H9 (cell line): ENCODE measurements at regions not wholly inside any gene's neighbourhood (a gene's known extent, or its start where the extent isn't known, plus 50 kb on each side); places are given as distances from the start of the nearest gene placed in this dataset.
"Not testable (repeated sequence)": the region's sequence is repeated elsewhere in the genome, so short reads cannot be mapped to it uniquely, and the experiment has no call there.

ENCODE experiments used
- DNase-seq: peaks from one replicate; pipeline ENCODE4 v3.0.0-alpha.2; 2017
- H2AFZ ChIP-seq: one replicate; pipeline ENCODE4 v1.6.1; 2013; ENCODE audit warnings: mild to moderate bottlenecking, low read length, control low read depth, moderate library complexity
- H2AK5ac ChIP-seq: 2 replicates; pipeline ENCODE4 v1.6.1; 2013; ENCODE audit warnings: low read length, control low read depth, mixed read lengths; ENCODE audit not compliant: insufficient read length
- H2BK120ac ChIP-seq: one replicate; pipeline ENCODE4 v1.6.1; 2013; ENCODE audit warnings: low read depth, mild to moderate bottlenecking, low read length, control low read depth, inconsistent platforms; ENCODE audit not compliant: poor library complexity, severe bottlenecking
- H2BK12ac ChIP-seq: 2 replicates; pipeline ENCODE4 v1.6.1; 2013; ENCODE audit warnings: low read length, control low read depth, mixed read lengths, low read depth; ENCODE audit not compliant: insufficient read length
- H2BK15ac ChIP-seq: 2 replicates; pipeline ENCODE4 v1.6.1; 2013; ENCODE audit warnings: low read depth, low read length, control low read depth
- H2BK20ac ChIP-seq: one replicate; pipeline ENCODE4 v1.6.1; 2013; ENCODE audit warnings: low read depth, mild to moderate bottlenecking, low read length, control low read depth, inconsistent platforms; ENCODE audit not compliant: poor library complexity, severe bottlenecking
- H2BK5ac ChIP-seq: 2 replicates; pipeline ENCODE4 v1.6.1; 2013; ENCODE audit warnings: low read length, control low read depth, mixed read lengths; ENCODE audit not compliant: insufficient read length
- H3K14ac ChIP-seq: 2 replicates; pipeline ENCODE4 v1.6.1; 2013; ENCODE audit warnings: low read length, control low read depth; ENCODE audit not compliant: insufficient read depth
- H3K18ac ChIP-seq: 2 replicates; pipeline ENCODE4 v1.6.1; 2013; ENCODE audit warnings: low read depth, mild to moderate bottlenecking, mixed read lengths, low read length, control low read depth; ENCODE audit not compliant: insufficient read length
- H3K23ac ChIP-seq: 2 replicates; pipeline ENCODE4 v1.6.1; 2013; ENCODE audit warnings: low read length, control low read depth, mixed read lengths, low read depth; ENCODE audit not compliant: insufficient read length
- H3K23me2 ChIP-seq: 2 replicates; pipeline ENCODE4 v1.6.1; 2013; ENCODE audit warnings: low read depth, mild to moderate bottlenecking, mixed read lengths, low read length, control low read depth; ENCODE audit not compliant: insufficient read length, poor library complexity, severe bottlenecking
- H3K27ac ChIP-seq: 2 replicates; pipeline ENCODE4 v1.5.1; 2013; ENCODE audit warnings: low read length, control low read depth, mixed read lengths, low read depth; ENCODE audit not compliant: insufficient read length
- H3K27me3 ChIP-seq: 2 replicates; pipeline ENCODE4 v1.6.1; 2013; ENCODE audit warnings: low read length, control low read depth, inconsistent platforms; ENCODE audit not compliant: insufficient read depth
- H3K4ac ChIP-seq: 2 replicates; pipeline ENCODE4 v1.6.1; 2013; ENCODE audit warnings: low read depth, mild to moderate bottlenecking, control low read depth, inconsistent platforms, low read length, moderate library complexity
- H3K4me1 ChIP-seq: 2 replicates; pipeline ENCODE4 v1.6.1; 2013; ENCODE audit warnings: low read length, control low read depth, inconsistent platforms; ENCODE audit not compliant: insufficient read depth
- H3K4me2 ChIP-seq: 2 replicates; pipeline ENCODE4 v1.6.1; 2013; ENCODE audit warnings: low read length, control low read depth, mixed read lengths; ENCODE audit not compliant: insufficient read length, insufficient read depth
- H3K56ac ChIP-seq: 2 replicates; pipeline ENCODE4 v1.6.1; 2013; ENCODE audit warnings: low read depth, mild to moderate bottlenecking, mixed read lengths, low read length, control low read depth; ENCODE audit not compliant: insufficient read length
- H3K79me1 ChIP-seq: 2 replicates; pipeline ENCODE4 v1.6.1; 2013; ENCODE audit warnings: low read depth, mild to moderate bottlenecking, moderate library complexity, low read length, control low read depth, inconsistent platforms; ENCODE audit not compliant: insufficient read depth, poor library complexity, severe bottlenecking
- H3K79me2 ChIP-seq: 2 replicates; pipeline ENCODE4 v1.6.1; 2013; ENCODE audit warnings: low read length, control low read depth, inconsistent platforms; ENCODE audit not compliant: insufficient read depth
- H3K9ac ChIP-seq: 2 replicates; pipeline ENCODE4 v1.6.1; 2013; ENCODE audit warnings: low read length, control low read depth, mixed read lengths; ENCODE audit not compliant: insufficient read length; ENCODE audit errors: extremely low read depth
- H3K9me3 ChIP-seq: one replicate; pipeline ENCODE4 v1.6.1; 2013; ENCODE audit warnings: low read depth, low read length, inconsistent platforms; ENCODE audit not compliant: control insufficient read depth
- H3T11ph ChIP-seq: one replicate; pipeline ENCODE4 v1.6.1; 2013; ENCODE audit warnings: mild to moderate bottlenecking, low read length, control low read depth, inconsistent platforms
- H4K20me1 ChIP-seq: one replicate; pipeline ENCODE4 v1.6.1; 2013; ENCODE audit not compliant: control insufficient read depth, insufficient read length, insufficient read depth
- H4K5ac ChIP-seq: 2 replicates; pipeline ENCODE4 v1.6.1; 2013; ENCODE audit warnings: low read depth, mild to moderate bottlenecking, mixed read lengths, low read length, control low read depth; ENCODE audit not compliant: insufficient read length
- H4K8ac ChIP-seq: replicated peaks from 2 replicates; pipeline ENCODE4 v1.6.1; 2013; ENCODE audit warnings: low read length, control low read depth, mixed read lengths, low read depth; ENCODE audit not compliant: insufficient read length
- H4K91ac ChIP-seq: 2 replicates; pipeline ENCODE4 v1.6.1; 2013; ENCODE audit warnings: low read depth, mild to moderate bottlenecking, moderate library complexity, mixed read lengths, low read length, control low read depth; ENCODE audit not compliant: insufficient read length
- H3K27ac Mint-ChIP-seq, 3 experiments: 2 replicates in 2 of 3; 3 replicates in 1 of 3; pipeline ENCODE4 v1.8.0; 2020 to 2021; ENCODE audit warnings: mixed read lengths in 3 of 3, mild to moderate bottlenecking in 1 of 3, moderate library complexity in 1 of 3
- H3K27me3 Mint-ChIP-seq: 2 replicates; pipeline ENCODE4 v1.8.0; 2021; ENCODE audit warnings: low read depth, mild to moderate bottlenecking, moderate library complexity, mixed read lengths
- H3K36me3 Mint-ChIP-seq, 3 experiments: 2 replicates in 2 of 3; 3 replicates in 1 of 3; pipeline ENCODE4 v1.8.0; 2020 to 2021; ENCODE audit warnings: low read depth in 3 of 3, mixed read lengths in 3 of 3; ENCODE audit not compliant: insufficient read depth in 1 of 3
- H3K4me1 Mint-ChIP-seq, 2 experiments: 2 replicates each; pipeline ENCODE4 v1.8.0; 2020; ENCODE audit warnings: mixed read lengths in 2 of 2
- H3K4me3 Mint-ChIP-seq, 2 experiments: 2 replicates in 1 of 2; 3 replicates in 1 of 2; pipeline ENCODE4 v1.8.0; 2020 to 2021; ENCODE audit warnings: mild to moderate bottlenecking in 2 of 2, mixed read lengths in 2 of 2, moderate library complexity in 1 of 2
- H3K9me3 Mint-ChIP-seq, 2 experiments: 2 replicates in 1 of 2; 3 replicates in 1 of 2; pipeline ENCODE4 v1.8.0; 2020; ENCODE audit warnings: mild to moderate bottlenecking in 2 of 2, mixed read lengths in 2 of 2, moderate library complexity in 1 of 2
- WGBS: extraction: QIAGEN DNeasy Blood & Tissue Kit; methylation state at CpG from one replicate; pipeline ENCODE4 v1.1.7; 2013; ENCODE audit warnings: missing lambda C conversion rate, low lambda C conversion rate, mixed read lengths; ENCODE audit not compliant: insufficient read length; ENCODE audit errors: extremely low coverage; 5-methylcytosine and 5-hydroxymethylcytosine counted together

GRCh38 chr15:20305912-20306311, 235.7 kb downstream of the GOLGA6L6 start:
- not testable (repeated sequence) for H2BK5ac ChIP-seq, H3K4me1 Mint-ChIP-seq, H3K27ac Mint-ChIP-seq, H3K23me2 ChIP-seq, H4K20me1 ChIP-seq, H3K4me2 ChIP-seq, H2BK120ac ChIP-seq, H2AK5ac ChIP-seq, H3T11ph ChIP-seq, H2BK15ac ChIP-seq, H3K56ac ChIP-seq, H3K4ac ChIP-seq, H3K14ac ChIP-seq, H4K8ac ChIP-seq, H3K27me3 ChIP-seq, H4K91ac ChIP-seq, H2BK20ac ChIP-seq, H4K5ac ChIP-seq, H2AFZ ChIP-seq, H3K4me1 ChIP-seq, H3K9ac ChIP-seq, H2BK12ac ChIP-seq, H3K23ac ChIP-seq, H3K79me2 ChIP-seq, H3K18ac ChIP-seq, H3K27ac ChIP-seq, H3K4me3 Mint-ChIP-seq, H3K79me1 ChIP-seq
- WGBS, result no CpG with 5 or more reads among the region's 7 CpGs
- Mint-ChIP-seq H3K9me3 (peaks cover 59 to 62% of the 10 kb centered on the region in 2 experiments), H3K36me3 (peaks cover 18 to 44% (median 27%) of the 10 kb centered on the region in 3 experiments; a peak in 6 of 7 replicates), H3K27me3 (peaks cover 11% of the 10 kb centered on the region)
- DNase-seq, result peak; percentile 18
- peaks cover 87% of the 10 kb centered on the region for H3K9me3 ChIP-seq

GRCh38 chr15:20305015-20305465, 236.6 kb downstream of the GOLGA6L6 start:
- no CpG with 5 or more reads among the region's 6 CpGs for WGBS
- H3K4me3 Mint-ChIP-seq, H3K4ac ChIP-seq, H2BK5ac ChIP-seq, H4K20me1 ChIP-seq, H3K9ac ChIP-seq, H4K91ac ChIP-seq, H3K79me1 ChIP-seq, H4K5ac ChIP-seq, DNase-seq, H3K27ac ChIP-seq, H3K79me2 ChIP-seq, H2AFZ ChIP-seq, H3K14ac ChIP-seq, H2BK120ac ChIP-seq, H2AK5ac ChIP-seq, H3K23me2 ChIP-seq, H2BK12ac ChIP-seq, H3K27ac Mint-ChIP-seq, H3K27me3 ChIP-seq, H3K4me2 ChIP-seq, H2BK20ac ChIP-seq, H2BK15ac ChIP-seq, H4K8ac ChIP-seq, H3K23ac ChIP-seq, H3K56ac ChIP-seq, H3K18ac ChIP-seq, H3T11ph ChIP-seq, H3K4me1 ChIP-seq, H3K4me1 Mint-ChIP-seq: not testable (repeated sequence)
- peaks cover 12% of the 10 kb centered on the region for H3K27me3 Mint-ChIP-seq
- H3K36me3 Mint-ChIP-seq, result peaks cover 23 to 53% (median 30%) of the 10 kb centered on the region in 3 experiments; a peak in 6 of 7 replicates
- peaks cover 68 to 71% of the 10 kb centered on the region in 2 experiments for H3K9me3 Mint-ChIP-seq
- peaks cover 87% of the 10 kb centered on the region for H3K9me3 ChIP-seq
